KOPT-K1 (cell line): ENCODE measurements at regions not wholly inside any gene's neighbourhood (a gene's known extent, or its start where the extent isn't known, plus 50 kb on each side); places are given as distances from the start of the nearest gene placed in this dataset.

Experiments
- H3K27ac ChIP-seq: fragments of 200-600 bp; sonication (generic); 2 replicates; pipeline ENCODE4 v1.5.1; 2016; ENCODE audit warnings: antibody characterized with exemption, mild to moderate bottlenecking, low read depth, low read length; ENCODE audit not compliant: poor library complexity, severe bottlenecking
- H3K36me3 ChIP-seq: fragments of 200-600 bp; sonication (generic); 2 replicates; pipeline ENCODE4 v1.5.1; 2017; ENCODE audit warnings: antibody characterized with exemption, mild to moderate bottlenecking, low read length, moderate library complexity; ENCODE audit not compliant: insufficient read depth
- H3K9me3 ChIP-seq: fragments of 200-600 bp; sonication (generic); 2 replicates; pipeline ENCODE4 v1.5.1; 2017; ENCODE audit warnings: antibody characterized with exemption, low read length, mild to moderate bottlenecking; ENCODE audit not compliant: insufficient read depth, poor library complexity, severe bottlenecking

DNA sequence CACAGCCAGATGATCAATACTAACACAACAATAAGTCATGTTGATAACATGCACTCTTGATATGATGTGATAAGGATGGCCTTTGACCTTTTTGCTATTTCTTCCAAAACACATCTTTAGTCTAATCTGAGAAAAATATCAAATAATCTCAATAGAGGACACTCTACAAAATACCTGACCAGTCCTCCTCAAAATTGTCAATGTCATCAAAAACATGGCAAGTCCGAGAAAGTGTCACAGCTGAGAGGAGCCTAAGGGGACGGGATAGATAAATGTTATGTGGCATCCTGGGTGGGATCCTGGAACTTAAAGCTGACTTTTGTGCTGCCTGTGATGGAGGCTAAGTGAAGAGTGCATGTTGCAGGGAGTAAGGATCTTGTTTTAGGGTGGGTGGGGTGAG is 699.6 kb upstream of the ADAMTS16 start:
- Histone ChIP-seq H3K27ac (no peak overlapping the region), H3K36me3 (peaks cover 43% of the 10 kb centered on the region), H3K9me3 (peaks cover 16% of the 10 kb centered on the region)

DNA sequence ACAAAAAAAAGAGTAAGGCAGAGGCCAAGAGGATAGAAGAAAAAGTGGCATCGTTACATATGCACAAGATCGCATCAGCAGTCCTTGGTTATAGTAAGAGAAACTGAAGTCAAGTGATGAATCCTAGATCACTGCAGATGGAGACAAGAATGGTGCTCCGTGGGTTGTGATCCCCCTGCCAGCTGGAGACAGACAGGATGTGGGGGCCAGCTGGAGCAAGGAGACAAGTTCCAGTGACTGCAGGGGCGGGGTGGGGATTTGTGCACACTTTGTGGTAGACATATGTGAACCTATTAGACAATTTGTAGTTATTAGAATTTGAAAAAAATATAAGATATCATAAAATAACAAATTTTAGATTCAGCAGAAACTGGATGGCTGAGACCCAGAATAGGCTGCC is 697.9 kb upstream of the ADAMTS16 start:
- H3K36me3 ChIP-seq = peaks cover 35% of the 10 kb centered on the region

DNA sequence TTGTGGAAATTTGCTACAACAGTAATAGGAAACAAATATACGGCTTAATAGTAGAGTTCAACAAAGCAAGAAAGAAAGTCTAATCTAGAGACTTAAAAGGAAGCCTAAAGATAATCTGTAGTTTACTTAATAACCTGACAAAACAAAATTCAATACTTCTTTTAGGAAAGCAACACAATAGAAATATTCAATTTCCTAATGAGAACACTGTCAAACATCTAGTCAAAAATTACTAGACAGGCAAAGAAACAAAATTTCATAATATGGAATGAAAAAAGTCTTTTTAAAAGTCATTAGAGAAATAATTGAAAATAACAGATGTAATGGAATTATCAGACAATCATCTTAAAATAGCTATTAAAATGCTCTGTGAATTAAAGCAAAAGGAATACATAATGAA is 692.5 kb upstream of the ADAMTS16 start:
- Histone ChIP-seq H3K36me3 (no peaks in the 10 kb centered on the region; the same call in 1 of the 2 replicates), H3K27ac (no peak overlapping the region), H3K9me3 (peaks cover 33% of the 10 kb centered on the region)

More for the DNA sequence above, 697.9 kb upstream of the ADAMTS16 start:
- no peak overlapping the region for H3K27ac ChIP-seq
- peaks cover 27% of the 10 kb centered on the region for H3K9me3 ChIP-seq

DNA sequence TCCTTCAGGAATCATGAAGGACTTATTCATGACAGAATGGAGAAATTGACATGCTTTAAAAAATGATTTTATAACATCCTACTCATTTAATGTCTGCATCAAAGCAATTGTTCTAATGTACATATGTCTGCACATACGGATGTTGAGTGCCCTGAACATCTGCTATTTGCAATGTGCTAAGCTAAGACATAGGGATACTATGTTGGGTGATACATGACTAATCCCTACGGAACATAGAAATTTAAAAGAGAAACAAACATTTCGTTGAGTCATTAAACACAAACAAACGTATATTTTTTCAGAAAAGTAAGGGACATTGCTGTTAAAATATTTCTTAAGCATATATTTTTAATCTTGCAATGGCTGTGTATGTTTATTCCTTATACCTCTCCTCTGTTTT is 686.5 kb upstream of the ADAMTS16 start:
- Histone ChIP-seq H3K36me3 (no peaks in the 10 kb centered on the region), H3K9me3 (peaks cover 4% of the 10 kb centered on the region), H3K27ac (no peak overlapping the region)

GRCh38 chr5:4479426-4479825 is 660.7 kb upstream of the ADAMTS16 start:
- no peaks in the 10 kb centered on the region for H3K36me3 ChIP-seq
- peaks cover 5% of the 10 kb centered on the region for H3K9me3 ChIP-seq
- no peak overlapping the region for H3K27ac ChIP-seq

DNA sequence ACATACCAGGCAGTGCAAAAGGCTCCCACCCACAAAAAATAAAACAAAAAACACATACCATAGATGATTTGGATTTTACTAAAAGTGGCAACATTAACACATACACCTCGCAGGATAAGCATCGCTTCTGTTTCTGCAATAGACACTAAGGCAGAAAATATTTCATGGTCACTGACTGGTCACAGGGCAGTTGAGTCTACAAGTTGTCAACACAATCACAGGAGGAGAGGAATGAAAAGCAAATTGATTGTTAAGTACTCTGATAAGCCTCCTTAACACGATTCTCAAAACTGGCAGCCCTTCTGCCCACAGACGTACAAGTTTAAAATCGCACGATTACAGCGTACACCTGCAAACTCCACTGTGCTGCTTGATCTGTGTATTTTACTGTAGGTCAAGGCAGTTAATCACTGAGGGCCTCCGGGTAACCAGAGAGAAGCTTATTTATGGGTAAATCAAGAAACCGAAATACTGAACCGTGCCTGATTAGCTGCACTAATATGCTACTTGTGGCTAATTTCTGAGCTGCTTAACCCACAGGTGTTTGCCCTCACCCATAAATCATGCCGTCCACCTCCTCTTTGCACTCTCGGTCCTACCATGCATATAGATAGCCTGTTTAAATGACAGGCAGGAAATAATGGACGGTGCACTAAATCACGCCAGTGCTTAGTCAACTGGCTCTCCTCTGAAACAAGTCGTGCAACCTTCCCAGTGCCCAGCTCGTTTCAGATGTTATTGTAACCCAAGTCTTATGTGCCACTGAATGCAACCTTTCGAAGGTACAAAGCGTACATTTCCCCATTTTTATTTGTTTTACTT is 659.4 kb upstream of the ADAMTS16 start:
- H3K36me3 ChIP-seq = no peaks in the 10 kb centered on the region
- H3K9me3 ChIP-seq = peaks cover 5% of the 10 kb centered on the region
- no peak overlapping the region for H3K27ac ChIP-seq

DNA sequence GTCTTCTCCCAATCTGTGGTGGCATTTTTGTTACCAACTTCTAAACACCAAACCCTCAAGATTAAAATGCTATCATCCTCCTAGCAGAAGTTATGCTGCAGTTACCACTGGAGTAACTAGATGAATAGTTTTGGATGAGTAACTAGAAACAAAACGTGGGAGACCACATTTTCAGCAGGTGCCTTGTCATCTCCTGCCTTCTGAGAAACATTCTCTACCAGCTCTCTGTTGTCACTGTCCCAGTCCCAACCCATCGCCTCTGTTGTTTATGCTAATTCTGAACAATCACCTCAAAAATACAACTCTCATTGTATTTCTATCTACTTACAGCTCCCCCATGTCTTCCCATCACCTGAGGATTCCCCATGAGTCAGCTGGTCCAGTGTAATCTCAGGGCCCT is 652.5 kb upstream of the ADAMTS16 start:
- H3K27ac ChIP-seq = no peak overlapping the region
- H3K9me3 ChIP-seq = no peaks in the 10 kb centered on the region

GRCh38 chr5:4511996-4512656 is 628.0 kb upstream of the ADAMTS16 start:
- Histone ChIP-seq H3K9me3 (no peaks in the 10 kb centered on the region), H3K27ac (no peak overlapping the region)

More for the DNA sequence above, 652.5 kb upstream of the ADAMTS16 start:
- H3K36me3 ChIP-seq = no peaks in the 10 kb centered on the region

GRCh38 chr5:4513381-4513780 is 626.7 kb upstream of the ADAMTS16 start:
- Histone ChIP-seq H3K36me3 (no peaks in the 10 kb centered on the region), H3K9me3 (no peaks in the 10 kb centered on the region), H3K27ac (no peak overlapping the region)

More at GRCh38 chr5:4511996-4512656, 628.0 kb upstream of the ADAMTS16 start:
- no peaks in the 10 kb centered on the region for H3K36me3 ChIP-seq

DNA sequence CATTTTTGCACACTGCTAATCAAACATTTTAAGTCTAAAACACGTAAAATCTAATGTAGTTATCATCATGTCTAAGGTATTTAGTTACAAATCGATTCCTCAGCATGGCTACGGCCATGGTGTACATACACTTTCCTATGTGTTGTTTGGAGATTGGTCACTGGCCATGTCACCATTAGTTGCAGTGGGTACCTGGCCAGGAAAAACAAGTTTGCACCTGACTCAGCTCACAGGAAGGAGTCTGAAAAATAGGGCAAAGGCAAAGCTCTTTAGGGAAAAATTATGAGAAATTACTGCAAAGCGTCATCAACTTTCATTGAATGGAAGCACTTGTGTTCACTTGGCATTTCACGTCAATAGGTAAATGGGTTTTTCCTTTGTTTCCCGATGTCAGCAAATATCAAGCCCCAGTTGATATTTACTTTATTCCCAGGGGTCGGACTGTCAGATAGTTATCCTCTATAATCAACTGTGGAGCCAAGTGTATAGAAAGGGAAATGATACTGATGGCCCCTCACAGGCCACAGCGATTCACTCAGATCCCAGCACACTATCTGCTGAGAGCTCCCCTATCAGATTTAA is 626.0 kb upstream of the ADAMTS16 start:
- Histone ChIP-seq H3K9me3 (no peaks in the 10 kb centered on the region), H3K36me3 (no peaks in the 10 kb centered on the region), H3K27ac (no peak overlapping the region)

GRCh38 chr5:4518903-4519672 is 621.0 kb upstream of the ADAMTS16 start:
- no peak overlapping the region for H3K27ac ChIP-seq
- no peaks in the 10 kb centered on the region for H3K36me3 ChIP-seq
- no peaks in the 10 kb centered on the region for H3K9me3 ChIP-seq

- Histone ChIP-seq H3K36me3 (no peaks in the 10 kb centered on the region), H3K9me3 (no peaks in the 10 kb centered on the region), H3K27ac (no peak overlapping the region)
These were observed 619.6 kb upstream of the ADAMTS16 start for GRCh38 chr5:4520559-4520958.

- H3K27ac ChIP-seq = no peak overlapping the region
- peaks cover 8% of the 10 kb centered on the region for H3K9me3 ChIP-seq
These were observed 617.1 kb upstream of the ADAMTS16 start for GRCh38 chr5:4523038-4523437.

GRCh38 chr5:4531756-4532704 is 608.1 kb upstream of the ADAMTS16 start:
- no peaks in the 10 kb centered on the region for H3K36me3 ChIP-seq
- H3K27ac ChIP-seq = peak overlapping the region; percentile 97
- peaks cover 6% of the 10 kb centered on the region for H3K9me3 ChIP-seq

More at GRCh38 chr5:4523038-4523437, 617.1 kb upstream of the ADAMTS16 start:
- no peaks in the 10 kb centered on the region for H3K36me3 ChIP-seq
